Ishikawa (cell line): ENCODE measurements at regions not wholly inside any gene's neighbourhood (a gene's known extent, or its start where the extent isn't known, plus 50 kb on each side); places are given as distances from the start of the nearest gene placed in this dataset.

ENCODE experiments used
- CEBPB ChIP-seq: IDR thresholded peaks from 2 replicates; pipeline ENCODE4 v1.6.1; 2012
- EGR1 ChIP-seq: IDR thresholded peaks from 2 replicates; pipeline ENCODE4 v1.6.1; 2012
- EP300 ChIP-seq: IDR thresholded peaks from 2 replicates; pipeline ENCODE4 v1.6.1; 2012; ENCODE audit warnings: borderline replicate concordance
- FOXM1 ChIP-seq: IDR thresholded peaks from 2 replicates; pipeline ENCODE4 v1.6.1; 2012; ENCODE audit warnings: low read depth, borderline replicate concordance
- NFIC ChIP-seq: IDR thresholded peaks from 2 replicates; pipeline ENCODE4 v1.6.1; 2012
- RAD21 ChIP-seq: IDR thresholded peaks from 2 replicates; pipeline ENCODE4 v1.6.1; 2012; ENCODE audit warnings: low read depth
- TAF1 ChIP-seq: IDR thresholded peaks from 2 replicates; pipeline ENCODE4 v1.6.1; 2012; ENCODE audit warnings: low read depth, mild to moderate bottlenecking
- TEAD4 ChIP-seq: IDR thresholded peaks from 2 replicates; pipeline ENCODE4 v1.6.1; 2012
- YY1 ChIP-seq: IDR thresholded peaks from 2 replicates; pipeline ENCODE4 v1.6.1; 2012; ENCODE audit warnings: low read depth
- TF ChIP-seq, protein P1 (sequence below): IDR thresholded peaks from 2 replicates; pipeline ENCODE4 v1.6.1; 2012
- TF ChIP-seq, protein P2 (sequence below): IDR thresholded peaks from 2 replicates; pipeline ENCODE4 v1.6.1; 2012; ENCODE audit warnings: low read depth, mild to moderate bottlenecking

DNA sequence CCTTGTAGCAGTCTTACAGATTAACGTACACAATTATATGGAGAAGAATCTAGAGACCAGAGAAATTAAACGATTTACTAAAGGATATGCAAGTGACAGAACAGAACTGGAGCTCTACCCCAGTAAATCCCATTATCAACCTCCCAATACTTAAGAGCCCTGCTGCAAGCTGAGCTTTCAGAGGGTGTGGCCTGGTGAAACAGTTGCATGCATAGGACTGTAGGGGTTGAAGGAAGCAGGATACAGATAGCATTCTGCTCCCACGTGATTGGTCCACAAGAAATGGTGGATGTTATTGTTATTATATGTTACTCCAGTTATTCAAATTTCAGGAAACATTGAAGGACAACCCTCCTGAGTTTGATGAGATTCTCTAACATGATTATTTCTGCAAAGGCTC lies 210.8 kb upstream of the THUMPD2 start:
- TF ChIP-seq EP300, result no peak
- TF ChIP-seq YY1, result no peak
- TF ChIP-seq NFIC, result no peak
- no peak for TF ChIP-seq TEAD4
- TF ChIP-seq RAD21, result no peak
- TF ChIP-seq EGR1, result no peak
- TF ChIP-seq, protein P1, sequence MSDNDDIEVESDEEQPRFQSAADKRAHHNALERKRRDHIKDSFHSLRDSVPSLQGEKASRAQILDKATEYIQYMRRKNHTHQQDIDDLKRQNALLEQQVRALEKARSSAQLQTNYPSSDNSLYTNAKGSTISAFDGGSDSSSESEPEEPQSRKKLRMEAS, result no peak
- no peak for TF ChIP-seq CEBPB
- TF ChIP-seq FOXM1, result no peak
- TF ChIP-seq TAF1, result no peak
- TF ChIP-seq, protein P2, sequence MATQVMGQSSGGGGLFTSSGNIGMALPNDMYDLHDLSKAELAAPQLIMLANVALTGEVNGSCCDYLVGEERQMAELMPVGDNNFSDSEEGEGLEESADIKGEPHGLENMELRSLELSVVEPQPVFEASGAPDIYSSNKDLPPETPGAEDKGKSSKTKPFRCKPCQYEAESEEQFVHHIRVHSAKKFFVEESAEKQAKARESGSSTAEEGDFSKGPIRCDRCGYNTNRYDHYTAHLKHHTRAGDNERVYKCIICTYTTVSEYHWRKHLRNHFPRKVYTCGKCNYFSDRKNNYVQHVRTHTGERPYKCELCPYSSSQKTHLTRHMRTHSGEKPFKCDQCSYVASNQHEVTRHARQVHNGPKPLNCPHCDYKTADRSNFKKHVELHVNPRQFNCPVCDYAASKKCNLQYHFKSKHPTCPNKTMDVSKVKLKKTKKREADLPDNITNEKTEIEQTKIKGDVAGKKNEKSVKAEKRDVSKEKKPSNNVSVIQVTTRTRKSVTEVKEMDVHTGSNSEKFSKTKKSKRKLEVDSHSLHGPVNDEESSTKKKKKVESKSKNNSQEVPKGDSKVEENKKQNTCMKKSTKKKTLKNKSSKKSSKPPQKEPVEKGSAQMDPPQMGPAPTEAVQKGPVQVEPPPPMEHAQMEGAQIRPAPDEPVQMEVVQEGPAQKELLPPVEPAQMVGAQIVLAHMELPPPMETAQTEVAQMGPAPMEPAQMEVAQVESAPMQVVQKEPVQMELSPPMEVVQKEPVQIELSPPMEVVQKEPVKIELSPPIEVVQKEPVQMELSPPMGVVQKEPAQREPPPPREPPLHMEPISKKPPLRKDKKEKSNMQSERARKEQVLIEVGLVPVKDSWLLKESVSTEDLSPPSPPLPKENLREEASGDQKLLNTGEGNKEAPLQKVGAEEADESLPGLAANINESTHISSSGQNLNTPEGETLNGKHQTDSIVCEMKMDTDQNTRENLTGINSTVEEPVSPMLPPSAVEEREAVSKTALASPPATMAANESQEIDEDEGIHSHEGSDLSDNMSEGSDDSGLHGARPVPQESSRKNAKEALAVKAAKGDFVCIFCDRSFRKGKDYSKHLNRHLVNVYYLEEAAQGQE, result no peak
